ENCODE measurements at regions not wholly inside any gene's neighbourhood (a gene's known extent, or its start where the extent isn't known, plus 50 kb on each side); places are given as distances from the start of the nearest gene placed in this dataset.

- no peak for TF ChIP-seq CTCF (IDR thresholded peaks at IDR 0.05)
- TF ChIP-seq POLR2A (IDR thresholded peaks at IDR 0.05) = no peak
- no peak for TF ChIP-seq EP300 (IDR thresholded peaks at IDR 0.05)
- TF ChIP-seq POLR2AphosphoS5 (IDR thresholded peaks at IDR 0.05) = no peak
These were observed 831.9 kb upstream of the CDH2 start for GRCh38 chr18:29008809-29009208.
